Ramos (cell line): ENCODE measurements at regions not wholly inside any gene's neighbourhood (a gene's known extent, or its start where the extent isn't known, plus 50 kb on each side); places are given as distances from the start of the nearest gene placed in this dataset.

Experiments used
- in situ Hi-C: fragments of 300-500 bp; cut with MboI; formaldehyde crosslinking; loops from one replicate; pipeline ENCODE4 v1.14.3; 2022; ENCODE audit warnings: low sequenced_read_pairs; ENCODE audit not compliant: unreplicated experiment

- in situ Hi-C loops, result no loop called here
Measured at GRCh38 chr20:48571949-48572847, 255.6 kb downstream of the PREX1 start.

- in situ Hi-C loops, result no loop called here
Measured at GRCh38 chr20:48569679-48570078, 258.1 kb downstream of the PREX1 start.

GRCh38 chr20:48568520-48568919 lies 259.3 kb downstream of the PREX1 start:
- in situ Hi-C loops, result no loop called here

- in situ Hi-C loops, result no loop called here
Measured at GRCh38 chr20:48567145-48567544, 260.7 kb downstream of the PREX1 start.

GRCh38 chr20:48564982-48565539 lies 262.7 kb downstream of the PREX1 start:
- in situ Hi-C loops, result no loop called here

GRCh38 chr20:48563191-48563870 lies 264.5 kb downstream of the PREX1 start:
- in situ Hi-C loops, result no loop called here

GRCh38 chr20:48562586-48563116 lies 265.1 kb downstream of the PREX1 start:
- in situ Hi-C loops, result no loop called here

- in situ Hi-C loops, result no loop called here
Measured at GRCh38 chr20:48558906-48559305, 268.9 kb downstream of the PREX1 start.

GRCh38 chr20:48557380-48557779 lies 270.4 kb downstream of the PREX1 start:
- in situ Hi-C loops, result no loop called here

GRCh38 chr20:48556956-48557355 lies 270.8 kb downstream of the PREX1 start:
- in situ Hi-C loops, result no loop called here

GRCh38 chr20:48552550-48552949 lies 275.2 kb downstream of the PREX1 start:
- in situ Hi-C loops, result no loop called here

- in situ Hi-C loops, result no loop called here
Measured at GRCh38 chr20:48550814-48551213, 277.0 kb downstream of the PREX1 start.

GRCh38 chr20:48547664-48548063 lies 280.1 kb downstream of the PREX1 start:
- in situ Hi-C loops, result no loop called here

- in situ Hi-C loops, result no loop called here
Measured at GRCh38 chr20:48544402-48545339, 283.1 kb downstream of the PREX1 start.

- in situ Hi-C loops, result no loop called here
Measured at GRCh38 chr20:48541581-48542071, 286.2 kb downstream of the PREX1 start.

- in situ Hi-C loops, result no loop called here
Measured at GRCh38 chr20:48538856-48539255, 288.9 kb downstream of the PREX1 start.

GRCh38 chr20:48538058-48538825 lies 289.6 kb downstream of the PREX1 start:
- in situ Hi-C loops, result no loop called here

- in situ Hi-C loops, result no loop called here
Measured at GRCh38 chr20:48536206-48536605, 291.6 kb downstream of the PREX1 start.

- in situ Hi-C loops, result no loop called here
Measured at GRCh38 chr20:48535556-48535955, 292.2 kb downstream of the PREX1 start.
